Neuronal stem cell (in vitro differentiated cells): ENCODE measurements at regions not wholly inside any gene's neighbourhood (a gene's known extent, or its start where the extent isn't known, plus 50 kb on each side); places are given as distances from the start of the nearest gene placed in this dataset.

Experiments used
- DNase-seq: peaks from one replicate; pipeline ENCODE4 v3.0.0-alpha.2; 2013; ENCODE audit warnings: low spot score
- H2AFZ ChIP-seq: one replicate; pipeline ENCODE4 v1.6.1; 2013; ENCODE audit warnings: mild to moderate bottlenecking, low read length, inconsistent platforms
- H2AK5ac ChIP-seq: 2 replicates; pipeline ENCODE4 v1.6.1; 2013; ENCODE audit warnings: low read depth, mild to moderate bottlenecking, inconsistent platforms, low read length, moderate library complexity, mixed read lengths
- H2BK120ac ChIP-seq: 2 replicates; pipeline ENCODE4 v1.6.1; 2013; ENCODE audit warnings: low read depth, mild to moderate bottlenecking, inconsistent platforms, low read length, moderate library complexity, mixed read lengths
- H2BK12ac ChIP-seq: one replicate; pipeline ENCODE4 v1.6.1; 2013; ENCODE audit warnings: low read length, inconsistent platforms
- H2BK15ac ChIP-seq: 2 replicates; pipeline ENCODE4 v1.6.1; 2013; ENCODE audit warnings: mild to moderate bottlenecking, low read length, inconsistent platforms, mixed read lengths
- H2BK5ac ChIP-seq: one replicate; pipeline ENCODE4 v1.6.1; 2013; ENCODE audit warnings: inconsistent platforms, mild to moderate bottlenecking, low read length, moderate library complexity
- H3K14ac ChIP-seq: one replicate; pipeline ENCODE4 v1.6.1; 2013; ENCODE audit warnings: low read length, inconsistent platforms
- H3K18ac ChIP-seq: 2 replicates; pipeline ENCODE4 v1.6.1; 2013; ENCODE audit warnings: low read length, inconsistent platforms
- H3K23ac ChIP-seq: 2 replicates; pipeline ENCODE4 v1.6.1; 2013; ENCODE audit warnings: low read depth, mild to moderate bottlenecking, mixed read lengths, low read length, inconsistent platforms; ENCODE audit not compliant: poor library complexity
- H3K27ac ChIP-seq: replicated peaks from 3 replicates; pipeline ENCODE4 v1.5.1; 2013; ENCODE audit warnings: low read length, inconsistent platforms
- H3K27me3 ChIP-seq, 3 experiments: 2 replicates each; pipeline ENCODE4 v1.6.1; 2013; ENCODE audit warnings: low read length in 3 of 3, mild to moderate bottlenecking in 2 of 3, inconsistent platforms in 1 of 3, low read depth in 1 of 3, mixed read lengths in 1 of 3, moderate library complexity in 1 of 3; ENCODE audit not compliant: control insufficient read depth in 3 of 3, insufficient read depth in 3 of 3
- H3K36me3 ChIP-seq, 2 donors: replicated peaks in 1 of 2; 2 replicates each; pipeline ENCODE4 v1.6.1; 2013; ENCODE audit warnings: low read length in 2 of 2; ENCODE audit not compliant: control insufficient read depth in 2 of 2, insufficient read depth in 2 of 2
- H3K4ac ChIP-seq: 2 replicates; pipeline ENCODE4 v1.6.1; 2013; ENCODE audit warnings: inconsistent platforms, mild to moderate bottlenecking, low read length, moderate library complexity
- H3K4me1 ChIP-seq, 2 donors: 1 replicate in 1 of 2; 2 replicates in 1 of 2; pipeline ENCODE4 v1.6.1; 2013; ENCODE audit warnings: low read length in 2 of 2, low read depth in 1 of 2; ENCODE audit not compliant: control insufficient read depth in 2 of 2, insufficient read depth in 1 of 2
- H3K4me2 ChIP-seq: one replicate; pipeline ENCODE4 v1.6.1; 2013; ENCODE audit warnings: mild to moderate bottlenecking, low read length, inconsistent platforms; ENCODE audit not compliant: insufficient read depth, poor library complexity, severe bottlenecking
- H3K4me3 ChIP-seq, 2 donors: 2 replicates each; pipeline ENCODE4 v1.5.1; 2013; ENCODE audit warnings: low read length in 2 of 2, mild to moderate bottlenecking in 2 of 2, inconsistent platforms in 1 of 2, moderate library complexity in 1 of 2
- H3K79me1 ChIP-seq: one replicate; pipeline ENCODE4 v1.6.1; 2013; ENCODE audit warnings: low read depth, mild to moderate bottlenecking, inconsistent platforms, low read length, moderate library complexity
- H3K9ac ChIP-seq: one replicate; pipeline ENCODE4 v1.6.1; 2013; ENCODE audit warnings: mild to moderate bottlenecking, low read depth, low read length, inconsistent platforms; ENCODE audit not compliant: poor library complexity
- H3K9me3 ChIP-seq, 2 donors: replicated peaks in 1 of 2; 2 replicates each; pipeline versions ENCODE3 to v1.6.1; 2013; ENCODE audit warnings: low read length in 2 of 2, mild to moderate bottlenecking in 2 of 2, inconsistent platforms in 1 of 2, low read depth in 1 of 2, mixed read lengths in 1 of 2, moderate library complexity in 1 of 2; ENCODE audit not compliant: control insufficient read depth in 2 of 2, insufficient read depth in 1 of 2
- H4K8ac ChIP-seq: one replicate; pipeline ENCODE4 v1.6.1; 2013; ENCODE audit warnings: low read depth, mild to moderate bottlenecking, inconsistent platforms, low read length, moderate library complexity
- H4K91ac ChIP-seq: one replicate; pipeline ENCODE4 v1.6.1; 2013; ENCODE audit warnings: low read length, low read depth, mild to moderate bottlenecking, inconsistent platforms; ENCODE audit not compliant: poor library complexity

GRCh38 chr7:83701736-83702135, 52.8 kb upstream of the SEMA3E start:
- no peak overlapping the region for H3K4ac ChIP-seq
- H2BK12ac ChIP-seq = no peak overlapping the region
- H3K27ac ChIP-seq = no peak overlapping the region
- no peak for DNase-seq
- no peak overlapping the region for H3K14ac ChIP-seq
- no peak overlapping the region for H4K91ac ChIP-seq
- no peak overlapping the region for H3K4me3 ChIP-seq
- H2BK5ac ChIP-seq = no peak overlapping the region
- H4K8ac ChIP-seq = no peak overlapping the region
- H3K4me1 ChIP-seq = peaks cover 0 to 3% of the 10 kb centered on the region in 2 donors
- no peak overlapping the region for H3K4me2 ChIP-seq
- H2BK120ac ChIP-seq = no peak overlapping the region
- H3K27me3 ChIP-seq = no peaks in the 10 kb centered on the region
- no peaks in the 10 kb centered on the region for H3K79me1 ChIP-seq
- no peak overlapping the region for H2AFZ ChIP-seq
- no peak overlapping the region for H3K18ac ChIP-seq
- no peaks in the 10 kb centered on the region for H3K9me3 ChIP-seq
- H3K9ac ChIP-seq = no peak overlapping the region
- H3K23ac ChIP-seq = no peak overlapping the region
- H3K36me3 ChIP-seq = no peaks in the 10 kb centered on the region
- no peak overlapping the region for H2AK5ac ChIP-seq
- H2BK15ac ChIP-seq = no peak overlapping the region
